ENCODE measurements at regions not wholly inside any gene's neighbourhood (a gene's known extent, or its start where the extent isn't known, plus 50 kb on each side); places are given as distances from the start of the nearest gene placed in this dataset.
"Not testable (repeated sequence)": the region's sequence is repeated elsewhere in the genome, so short reads cannot be mapped to it uniquely, and the experiment has no call there.

GRCh38 chr5:17058438-17058837 lies 122.3 kb upstream of the MYO10 start:
- DNase-seq (ENCODE audit: extremely low read depth, low read depth) = no peak

GRCh38 chr5:17061973-17062470 lies 125.9 kb upstream of the MYO10 start:
- TF ChIP-seq CTCF (IDR thresholded peaks at IDR 0.05; ENCODE audit: low read depth, low read length) = no peak
- DNase-seq (ENCODE audit: extremely low read depth, low read depth) = no peak

More at GRCh38 chr5:17058438-17058837, 122.3 kb upstream of the MYO10 start:
- no peak for TF ChIP-seq CTCF (IDR thresholded peaks at IDR 0.05; ENCODE audit: low read depth, low read length)

GRCh38 chr5:17062741-17063140 lies 126.7 kb upstream of the MYO10 start:
- not testable (repeated sequence) for DNase-seq (ENCODE audit: extremely low read depth, low read depth)

GRCh38 chr5:17064241-17064640 lies 128.2 kb upstream of the MYO10 start:
- no peak for TF ChIP-seq CTCF (IDR thresholded peaks at IDR 0.05; ENCODE audit: low read depth, low read length)
- no peak for DNase-seq (ENCODE audit: extremely low read depth, low read depth)

- DNase-seq (ENCODE audit: extremely low read depth, low read depth) = no peak
- no peak for TF ChIP-seq CTCF (IDR thresholded peaks at IDR 0.05; ENCODE audit: low read depth, low read length)
Observed at GRCh38 chr5:17065458-17065857, 129.4 kb upstream of the MYO10 start.

- DNase-seq (ENCODE audit: extremely low read depth, low read depth) = not testable (repeated sequence)
Observed at GRCh38 chr5:17066026-17066425, 129.9 kb upstream of the MYO10 start.

GRCh38 chr5:17067657-17068392 lies 131.7 kb upstream of the MYO10 start:
- DNase-seq (ENCODE audit: extremely low read depth, low read depth) = no peak
- TF ChIP-seq CTCF (IDR thresholded peaks at IDR 0.05; ENCODE audit: low read depth, low read length) = no peak

GRCh38 chr5:17069995-17070511 lies 134.0 kb upstream of the MYO10 start:
- no peak for DNase-seq (ENCODE audit: extremely low read depth, low read depth)
- no peak for TF ChIP-seq CTCF (IDR thresholded peaks at IDR 0.05; ENCODE audit: low read depth, low read length)

Data from AG09319 (cell line).